ENCODE measurements at regions not wholly inside any gene's neighbourhood (a gene's known extent, or its start where the extent isn't known, plus 50 kb on each side); places are given as distances from the start of the nearest gene placed in this dataset.

- whole genome bisulfite sequencing (ENCODE audit: missing lambda C conversion rate) = 67% methylated on average over 5 of the region's 5 CpGs
These were observed 424.9 kb upstream of the SYT1 start for GRCh38 chr12:78439666-78440065.

GRCh38 chr12:78441737-78442453 lies 422.7 kb upstream of the SYT1 start:
- POLR2A ChIA-PET = no interaction called here
- H3K4me2 ChIP-seq = peak overlapping the region; percentile 69
- H3K27ac ChIP-seq = peak overlapping the region in 1 of 2 experiments; percentile 15; a peak in 2 of 6 replicates
- no peak for TF ChIP-seq FOSB (CRISPR knock-in tag; IDR thresholded peaks at IDR 0.05)
- no peak for TF ChIP-seq ZSCAN20 (CRISPR knock-in tag; IDR thresholded peaks at IDR 0.05)
- no peak for TF ChIP-seq JUN (IDR thresholded peaks at IDR 0.05)
- TF ChIP-seq CBX8 (IDR thresholded peaks at IDR 0.05) = no peak
- TF ChIP-seq, protein P1, sequence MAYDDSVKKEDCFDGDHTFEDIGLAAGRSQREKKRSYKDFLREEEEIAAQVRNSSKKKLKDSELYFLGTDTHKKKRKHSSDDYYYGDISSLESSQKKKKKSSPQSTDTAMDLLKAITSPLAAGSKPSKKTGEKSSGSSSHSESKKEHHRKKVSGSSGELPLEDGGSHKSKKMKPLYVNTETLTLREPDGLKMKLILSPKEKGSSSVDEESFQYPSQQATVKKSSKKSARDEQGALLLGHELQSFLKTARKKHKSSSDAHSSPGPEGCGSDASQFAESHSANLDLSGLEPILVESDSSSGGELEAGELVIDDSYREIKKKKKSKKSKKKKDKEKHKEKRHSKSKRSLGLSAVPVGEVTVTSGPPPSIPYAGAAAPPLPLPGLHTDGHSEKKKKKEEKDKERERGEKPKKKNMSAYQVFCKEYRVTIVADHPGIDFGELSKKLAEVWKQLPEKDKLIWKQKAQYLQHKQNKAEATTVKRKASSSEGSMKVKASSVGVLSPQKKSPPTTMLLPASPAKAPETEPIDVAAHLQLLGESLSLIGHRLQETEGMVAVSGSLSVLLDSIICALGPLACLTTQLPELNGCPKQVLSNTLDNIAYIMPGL (CRISPR knock-in tag; IDR thresholded peaks at IDR 0.05; ENCODE audit: borderline replicate concordance) = no peak
- TF ChIP-seq PBX3 (IDR thresholded peaks at IDR 0.05) = no peak
- TF ChIP-seq RCOR1 (IDR thresholded peaks at IDR 0.05; ENCODE audit: low read depth, low read length) = no peak
- TF ChIP-seq, protein P2, sequence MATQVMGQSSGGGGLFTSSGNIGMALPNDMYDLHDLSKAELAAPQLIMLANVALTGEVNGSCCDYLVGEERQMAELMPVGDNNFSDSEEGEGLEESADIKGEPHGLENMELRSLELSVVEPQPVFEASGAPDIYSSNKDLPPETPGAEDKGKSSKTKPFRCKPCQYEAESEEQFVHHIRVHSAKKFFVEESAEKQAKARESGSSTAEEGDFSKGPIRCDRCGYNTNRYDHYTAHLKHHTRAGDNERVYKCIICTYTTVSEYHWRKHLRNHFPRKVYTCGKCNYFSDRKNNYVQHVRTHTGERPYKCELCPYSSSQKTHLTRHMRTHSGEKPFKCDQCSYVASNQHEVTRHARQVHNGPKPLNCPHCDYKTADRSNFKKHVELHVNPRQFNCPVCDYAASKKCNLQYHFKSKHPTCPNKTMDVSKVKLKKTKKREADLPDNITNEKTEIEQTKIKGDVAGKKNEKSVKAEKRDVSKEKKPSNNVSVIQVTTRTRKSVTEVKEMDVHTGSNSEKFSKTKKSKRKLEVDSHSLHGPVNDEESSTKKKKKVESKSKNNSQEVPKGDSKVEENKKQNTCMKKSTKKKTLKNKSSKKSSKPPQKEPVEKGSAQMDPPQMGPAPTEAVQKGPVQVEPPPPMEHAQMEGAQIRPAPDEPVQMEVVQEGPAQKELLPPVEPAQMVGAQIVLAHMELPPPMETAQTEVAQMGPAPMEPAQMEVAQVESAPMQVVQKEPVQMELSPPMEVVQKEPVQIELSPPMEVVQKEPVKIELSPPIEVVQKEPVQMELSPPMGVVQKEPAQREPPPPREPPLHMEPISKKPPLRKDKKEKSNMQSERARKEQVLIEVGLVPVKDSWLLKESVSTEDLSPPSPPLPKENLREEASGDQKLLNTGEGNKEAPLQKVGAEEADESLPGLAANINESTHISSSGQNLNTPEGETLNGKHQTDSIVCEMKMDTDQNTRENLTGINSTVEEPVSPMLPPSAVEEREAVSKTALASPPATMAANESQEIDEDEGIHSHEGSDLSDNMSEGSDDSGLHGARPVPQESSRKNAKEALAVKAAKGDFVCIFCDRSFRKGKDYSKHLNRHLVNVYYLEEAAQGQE (IDR thresholded peaks at IDR 0.05) = no peak
- TF ChIP-seq BCL3 (IDR thresholded peaks at IDR 0.05) = no peak
- TF ChIP-seq KDM1A (IDR thresholded peaks at IDR 0.05; ENCODE audit: low read depth) = no peak
- TF ChIP-seq MYC (IDR thresholded peaks at IDR 0.05; ENCODE audit: borderline replicate concordance, low read length) = no peak
- no peak for TF ChIP-seq CTCF (IDR thresholded peaks at IDR 0.05)
- no peak for TF ChIP-seq HOXB5 (CRISPR knock-in tag; IDR thresholded peaks at IDR 0.05)
- no peak for TF ChIP-seq EHF (CRISPR knock-in tag; IDR thresholded peaks at IDR 0.05)

More at GRCh38 chr12:78439666-78440065, 424.9 kb upstream of the SYT1 start:
- TF ChIP-seq, protein P3, sequence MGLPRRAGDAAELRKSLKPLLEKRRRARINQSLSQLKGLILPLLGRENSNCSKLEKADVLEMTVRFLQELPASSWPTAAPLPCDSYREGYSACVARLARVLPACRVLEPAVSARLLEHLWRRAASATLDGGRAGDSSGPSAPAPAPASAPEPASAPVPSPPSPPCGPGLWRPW (IDR thresholded peaks at IDR 0.05) = no peak
- TF ChIP-seq CHD4 (IDR thresholded peaks at IDR 0.05; ENCODE audit: borderline replicate concordance) = no peak
- TF ChIP-seq CTCF (IDR thresholded peaks at IDR 0.05) = no peak
- TF ChIP-seq, protein P4, sequence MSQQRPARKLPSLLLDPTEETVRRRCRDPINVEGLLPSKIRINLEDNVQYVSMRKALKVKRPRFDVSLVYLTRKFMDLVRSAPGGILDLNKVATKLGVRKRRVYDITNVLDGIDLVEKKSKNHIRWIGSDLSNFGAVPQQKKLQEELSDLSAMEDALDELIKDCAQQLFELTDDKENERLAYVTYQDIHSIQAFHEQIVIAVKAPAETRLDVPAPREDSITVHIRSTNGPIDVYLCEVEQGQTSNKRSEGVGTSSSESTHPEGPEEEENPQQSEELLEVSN (IDR thresholded peaks at IDR 0.05; ENCODE audit: borderline replicate concordance, low read depth) = no peak
- TF ChIP-seq CBX8 (IDR thresholded peaks at IDR 0.05) = no peak
- no peak for TF ChIP-seq HOXA7 (CRISPR knock-in tag; IDR thresholded peaks at IDR 0.05)
- TF ChIP-seq HOXB13 (CRISPR knock-in tag; IDR thresholded peaks at IDR 0.05; ENCODE audit: low read depth) = no peak
- no peak for TF ChIP-seq HEYL (CRISPR knock-in tag; IDR thresholded peaks at IDR 0.05)
- TF ChIP-seq CBX2 (IDR thresholded peaks at IDR 0.05; ENCODE audit: borderline replicate concordance, low read depth) = no peak
- ATAC-seq (no peak), DNase-seq (ENCODE audit: low read depth in 1 of 2, low spot score in 1 of 2) (no peak), FAIRE-seq (no peak)
- no peak overlapping the region for H3K27ac ChIP-seq
- ChIA-PET CTCF (no interaction called here), POLR2A (no interaction called here)
- H3K4me1 ChIP-seq = peaks cover 19% of the 10 kb centered on the region
- H3K4me3 ChIP-seq = no peak overlapping the region
- peaks cover 3% of the 10 kb centered on the region; the same call in 1 of the 3 replicates for H3K9me3 ChIP-seq
- H3K4me2 ChIP-seq = no peak overlapping the region

More at GRCh38 chr12:78441737-78442453, 422.7 kb upstream of the SYT1 start:
- FAIRE-seq = no peak
- WGBS (ENCODE audit: missing lambda C conversion rate) = 9% methylated on average over 3 of the region's 3 CpGs
- no peak for DNase-seq (ENCODE audit: low read depth in 1 of 2, low spot score in 1 of 2)
- CTCF ChIA-PET = no interaction called here
- H3K4me3 ChIP-seq = no peak overlapping the region
- peaks cover 3% of the 10 kb centered on the region; the same call in 1 of the 3 replicates for H3K9me3 ChIP-seq
- ATAC-seq = peak; percentile 56 to 75; a peak in 4 of 6 replicates
- peaks cover 19% of the 10 kb centered on the region for H3K4me1 ChIP-seq
